Heart left ventricle (tissue), 13 donors: ENCODE measurements at regions not wholly inside any gene's neighbourhood (a gene's known extent, or its start where the extent isn't known, plus 50 kb on each side); places are given as distances from the start of the nearest gene placed in this dataset.

Source experiments
- CTCF ChIP-seq, 12 donors: fragments of 200-600 bp; sonication (generic) in 4 of 12; IDR thresholded peaks; one replicate each; pipeline versions ENCODE4 v1.5.0 to v1.8.0; 2018 to 2022; ENCODE audit warnings: antibody characterized with exemption in 12 of 12, mild to moderate bottlenecking in 5 of 12
- POLR2A ChIP-seq, 2 donors: fragments of 450-650 bp; IDR thresholded peaks; one replicate each; pipeline ENCODE4 v1.6.1; 2017; ENCODE audit warnings: antibody characterized with exemption in 2 of 2, mild to moderate bottlenecking in 2 of 2, moderate library complexity in 2 of 2
- donor health status: ischemic (EF 13 %, LVEDD 7.1; RV severe dilation, severe dysfunction).
- donor health status: DM: no; HTN: yes; CAD: no.
- donor health status: DM: no; HTN: no; CAD: no.
- donor health status: ischemic (EF 25% LVEDD 6.9; RV normal size, moderate dysfunction).
- donor health status: ischemic (EF 25% LVEDD 5.7; RV mildly dilated, moderate dysfunction).
- donor health status: ischemic (EF 35%, LVEDD 5.7; RV mildly dilated, moderate dysfunction).
- donor health status: nonischemic (EF 11% LVEDD 7.7; RV severe dilation, severe dysfunction).
- donor health status: DM: yes; HTN: yes; CAD: no.
- donor health status: PGD.
- donor health status: ischemic (EF 29% LVEDD 5.4; RV normal size, mild dysfunction).
- donor health status: nonischemic (EF 23%, LVEDD 6.1; RV moderate dilation, normal function).

- TF ChIP-seq CTCF (IDR thresholded peaks at IDR 0.05): no peak
- no peak for TF ChIP-seq POLR2A (IDR thresholded peaks at IDR 0.05)
Observed at GRCh38 chr6:106884576-106884975, 90.0 kb downstream of the CD24 start.
